ENCODE measurements at regions not wholly inside any gene's neighbourhood (a gene's known extent, or its start where the extent isn't known, plus 50 kb on each side); places are given as distances from the start of the nearest gene placed in this dataset.

DNA sequence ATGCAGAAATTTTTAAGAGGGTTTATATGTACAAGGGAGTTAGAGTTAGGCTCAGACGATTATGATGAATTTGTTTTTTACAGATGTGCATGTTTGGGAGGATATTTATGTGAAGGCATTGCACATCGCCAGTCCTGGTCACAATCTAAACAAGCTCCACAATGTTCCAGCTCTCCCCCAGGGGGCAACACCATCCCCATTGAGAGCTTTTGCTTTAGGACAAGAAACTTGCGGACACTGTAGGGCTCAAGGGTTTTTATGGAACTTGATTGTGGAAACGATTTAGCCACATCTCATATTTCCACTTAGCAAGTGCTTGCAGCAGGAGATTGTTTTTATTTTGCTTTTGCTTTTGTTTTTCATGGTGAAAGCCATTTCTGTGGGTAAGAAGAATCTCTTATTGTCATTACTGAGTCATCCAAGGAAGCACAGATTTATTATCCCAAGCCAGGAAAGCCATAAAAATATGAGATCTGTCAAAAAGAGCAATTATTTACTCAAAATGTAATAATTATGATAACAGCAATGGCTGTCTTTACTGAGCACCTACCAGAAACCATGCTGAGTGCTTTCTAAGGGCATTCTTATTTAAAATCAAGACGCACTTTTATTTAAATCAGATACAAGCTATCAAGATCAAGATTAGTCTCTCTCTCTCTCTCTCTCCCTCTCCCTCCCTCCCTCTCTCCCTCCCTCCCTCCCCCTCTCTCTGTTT, 276.7 kb upstream of the SRRM4 start:
- TF ChIP-seq CTCF (IDR thresholded peaks at IDR 0.05): no peak
- no peak for TF ChIP-seq POLR2A (IDR thresholded peaks at IDR 0.05)
